ENCODE measurements at regions not wholly inside any gene's neighbourhood (a gene's known extent, or its start where the extent isn't known, plus 50 kb on each side); places are given as distances from the start of the nearest gene placed in this dataset.

DNA sequence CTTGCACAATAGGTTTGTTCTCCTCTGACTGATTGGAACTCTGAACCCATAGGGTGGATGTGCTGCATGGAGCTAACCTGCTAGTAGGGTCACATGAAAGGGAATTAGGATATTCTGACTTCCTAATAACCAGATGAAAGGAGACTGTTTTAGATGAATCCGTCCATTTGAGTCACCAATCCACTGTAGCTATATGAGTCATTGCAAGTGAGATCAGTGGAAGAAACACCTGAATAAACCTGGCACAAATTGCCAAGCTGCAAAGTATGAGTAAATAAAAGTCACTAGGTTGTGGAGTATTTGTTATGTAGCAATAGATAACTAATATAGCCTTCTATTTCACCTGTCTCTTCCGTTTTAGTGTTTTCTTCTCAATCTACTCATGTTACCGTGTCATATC is 584.4 kb downstream of the PDCD6IP start:
- TF ChIP-seq, protein P1, sequence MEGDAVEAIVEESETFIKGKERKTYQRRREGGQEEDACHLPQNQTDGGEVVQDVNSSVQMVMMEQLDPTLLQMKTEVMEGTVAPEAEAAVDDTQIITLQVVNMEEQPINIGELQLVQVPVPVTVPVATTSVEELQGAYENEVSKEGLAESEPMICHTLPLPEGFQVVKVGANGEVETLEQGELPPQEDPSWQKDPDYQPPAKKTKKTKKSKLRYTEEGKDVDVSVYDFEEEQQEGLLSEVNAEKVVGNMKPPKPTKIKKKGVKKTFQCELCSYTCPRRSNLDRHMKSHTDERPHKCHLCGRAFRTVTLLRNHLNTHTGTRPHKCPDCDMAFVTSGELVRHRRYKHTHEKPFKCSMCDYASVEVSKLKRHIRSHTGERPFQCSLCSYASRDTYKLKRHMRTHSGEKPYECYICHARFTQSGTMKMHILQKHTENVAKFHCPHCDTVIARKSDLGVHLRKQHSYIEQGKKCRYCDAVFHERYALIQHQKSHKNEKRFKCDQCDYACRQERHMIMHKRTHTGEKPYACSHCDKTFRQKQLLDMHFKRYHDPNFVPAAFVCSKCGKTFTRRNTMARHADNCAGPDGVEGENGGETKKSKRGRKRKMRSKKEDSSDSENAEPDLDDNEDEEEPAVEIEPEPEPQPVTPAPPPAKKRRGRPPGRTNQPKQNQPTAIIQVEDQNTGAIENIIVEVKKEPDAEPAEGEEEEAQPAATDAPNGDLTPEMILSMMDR (conservative IDR thresholded peaks at IDR 0.05): no peak
- TF ChIP-seq ZFX (IDR thresholded peaks at IDR 0.05): no peak
